Ishikawa (cell line): ENCODE measurements at regions not wholly inside any gene's neighbourhood (a gene's known extent, or its start where the extent isn't known, plus 50 kb on each side); places are given as distances from the start of the nearest gene placed in this dataset.

Experiments used
- CEBPB ChIP-seq: IDR thresholded peaks from 2 replicates; pipeline ENCODE4 v1.6.1; 2012
- EGR1 ChIP-seq: IDR thresholded peaks from 2 replicates; pipeline ENCODE4 v1.6.1; 2012
- EP300 ChIP-seq: IDR thresholded peaks from 2 replicates; pipeline ENCODE4 v1.6.1; 2012; ENCODE audit warnings: borderline replicate concordance
- MAX ChIP-seq: IDR thresholded peaks from 2 replicates; pipeline ENCODE4 v1.6.1; 2012
- NFIC ChIP-seq: IDR thresholded peaks from 2 replicates; pipeline ENCODE4 v1.6.1; 2012
- RAD21 ChIP-seq: IDR thresholded peaks from 2 replicates; pipeline ENCODE4 v1.6.1; 2012; ENCODE audit warnings: low read depth
- TAF1 ChIP-seq: IDR thresholded peaks from 2 replicates; pipeline ENCODE4 v1.6.1; 2012; ENCODE audit warnings: low read depth, mild to moderate bottlenecking
- TCF12 ChIP-seq: IDR thresholded peaks from 2 replicates; pipeline ENCODE4 v1.6.1; 2012; ENCODE audit warnings: low read depth
- TEAD4 ChIP-seq: IDR thresholded peaks from 2 replicates; pipeline ENCODE4 v1.6.1; 2012
- TF ChIP-seq, protein P1 (sequence below): IDR thresholded peaks from 2 replicates; pipeline ENCODE4 v1.6.1; 2012; ENCODE audit warnings: low read depth, mild to moderate bottlenecking

- no peak for TF ChIP-seq TAF1
- TF ChIP-seq RAD21, result no peak
- no peak for TF ChIP-seq NFIC
- no peak for TF ChIP-seq EP300
- no peak for TF ChIP-seq TEAD4
- no peak for TF ChIP-seq MAX
- no peak for TF ChIP-seq TCF12
- TF ChIP-seq CEBPB, result no peak
- no peak for TF ChIP-seq EGR1
- TF ChIP-seq, protein P1, sequence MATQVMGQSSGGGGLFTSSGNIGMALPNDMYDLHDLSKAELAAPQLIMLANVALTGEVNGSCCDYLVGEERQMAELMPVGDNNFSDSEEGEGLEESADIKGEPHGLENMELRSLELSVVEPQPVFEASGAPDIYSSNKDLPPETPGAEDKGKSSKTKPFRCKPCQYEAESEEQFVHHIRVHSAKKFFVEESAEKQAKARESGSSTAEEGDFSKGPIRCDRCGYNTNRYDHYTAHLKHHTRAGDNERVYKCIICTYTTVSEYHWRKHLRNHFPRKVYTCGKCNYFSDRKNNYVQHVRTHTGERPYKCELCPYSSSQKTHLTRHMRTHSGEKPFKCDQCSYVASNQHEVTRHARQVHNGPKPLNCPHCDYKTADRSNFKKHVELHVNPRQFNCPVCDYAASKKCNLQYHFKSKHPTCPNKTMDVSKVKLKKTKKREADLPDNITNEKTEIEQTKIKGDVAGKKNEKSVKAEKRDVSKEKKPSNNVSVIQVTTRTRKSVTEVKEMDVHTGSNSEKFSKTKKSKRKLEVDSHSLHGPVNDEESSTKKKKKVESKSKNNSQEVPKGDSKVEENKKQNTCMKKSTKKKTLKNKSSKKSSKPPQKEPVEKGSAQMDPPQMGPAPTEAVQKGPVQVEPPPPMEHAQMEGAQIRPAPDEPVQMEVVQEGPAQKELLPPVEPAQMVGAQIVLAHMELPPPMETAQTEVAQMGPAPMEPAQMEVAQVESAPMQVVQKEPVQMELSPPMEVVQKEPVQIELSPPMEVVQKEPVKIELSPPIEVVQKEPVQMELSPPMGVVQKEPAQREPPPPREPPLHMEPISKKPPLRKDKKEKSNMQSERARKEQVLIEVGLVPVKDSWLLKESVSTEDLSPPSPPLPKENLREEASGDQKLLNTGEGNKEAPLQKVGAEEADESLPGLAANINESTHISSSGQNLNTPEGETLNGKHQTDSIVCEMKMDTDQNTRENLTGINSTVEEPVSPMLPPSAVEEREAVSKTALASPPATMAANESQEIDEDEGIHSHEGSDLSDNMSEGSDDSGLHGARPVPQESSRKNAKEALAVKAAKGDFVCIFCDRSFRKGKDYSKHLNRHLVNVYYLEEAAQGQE, result no peak
Observed at GRCh38 chr10:84587789-84588188, 259.4 kb downstream of the CCSER2 start.
